GM18870 (cell line): ENCODE measurements at regions not wholly inside any gene's neighbourhood (a gene's known extent, or its start where the extent isn't known, plus 50 kb on each side); places are given as distances from the start of the nearest gene placed in this dataset.

Experiments
- ATAC-seq: cut with Tn5 transposase; IDR thresholded peaks from one replicate; pipeline ENCODE4 v1.9.1; 2021; ENCODE audit warnings: moderate library complexity; ENCODE audit not compliant: unreplicated experiment

GRCh38 chr10:47140761-47141348 lies 159.1 kb upstream of the GDF10 start:
- ATAC-seq: no peak

- ATAC-seq: no peak
Measured at GRCh38 chr10:47141349-47141748, 158.6 kb upstream of the GDF10 start.

- no peak for ATAC-seq
Measured at GRCh38 chr10:47143072-47143471, 156.9 kb upstream of the GDF10 start.

GRCh38 chr10:47143473-47143872 lies 156.5 kb upstream of the GDF10 start:
- ATAC-seq: no peak

GRCh38 chr10:47144525-47144924 lies 155.5 kb upstream of the GDF10 start:
- ATAC-seq: no peak

GRCh38 chr10:47145290-47145934 lies 154.6 kb upstream of the GDF10 start:
- ATAC-seq: no peak

GRCh38 chr10:47146572-47146971 lies 153.4 kb upstream of the GDF10 start:
- no peak for ATAC-seq

GRCh38 chr10:47147186-47147585 lies 152.8 kb upstream of the GDF10 start:
- no peak for ATAC-seq

- ATAC-seq: no peak
Measured at GRCh38 chr10:47150581-47150980, 149.4 kb upstream of the GDF10 start.

GRCh38 chr10:47151920-47152319 lies 148.1 kb upstream of the GDF10 start:
- ATAC-seq: no peak

- no peak for ATAC-seq
Measured at GRCh38 chr10:47152861-47153349, 147.1 kb upstream of the GDF10 start.

GRCh38 chr10:47154762-47155161 lies 145.2 kb upstream of the GDF10 start:
- ATAC-seq: no peak

GRCh38 chr10:47156873-47157272 lies 143.1 kb upstream of the GDF10 start:
- ATAC-seq: no peak

- ATAC-seq: no peak
Measured at GRCh38 chr10:47158116-47159071, 141.6 kb upstream of the GDF10 start.

- no peak for ATAC-seq
Measured at GRCh38 chr10:47159361-47160260, 140.4 kb upstream of the GDF10 start.

GRCh38 chr10:47160261-47160908 lies 139.6 kb upstream of the GDF10 start:
- no peak for ATAC-seq

- no peak for ATAC-seq
Measured at GRCh38 chr10:47160967-47161366, 139.0 kb upstream of the GDF10 start.

- no peak for ATAC-seq
Measured at GRCh38 chr10:47161465-47161864, 138.5 kb upstream of the GDF10 start.

- no peak for ATAC-seq
Measured at GRCh38 chr10:47164126-47164799, 135.7 kb upstream of the GDF10 start.

GRCh38 chr10:47164800-47165128 lies 135.2 kb upstream of the GDF10 start:
- ATAC-seq: no peak
